Transverse colon (tissue), 4 donors: ENCODE measurements at regions not wholly inside any gene's neighbourhood (a gene's known extent, or its start where the extent isn't known, plus 50 kb on each side); places are given as distances from the start of the nearest gene placed in this dataset.

ENCODE experiments used
- DNase-seq: peaks from one replicate; pipeline ENCODE4 v3.0.0-alpha.2; 2019
- H3K27ac ChIP-seq, 4 donors: fragments of 200-600 bp; sonication (generic); 2 replicates each; pipeline ENCODE4 v1.5.1; 2016 to 2018; ENCODE audit warnings: inconsistent platforms in 4 of 4
- H3K27me3 ChIP-seq: fragments of 200-600 bp; sonication (generic); 2 replicates; pipeline ENCODE4 v1.5.1; 2017; ENCODE audit warnings: inconsistent platforms
- H3K36me3 ChIP-seq, 4 donors: fragments of 200-600 bp; sonication (generic); 2 replicates each; pipeline ENCODE4 v1.5.1; 2017 to 2019; ENCODE audit warnings: inconsistent platforms in 4 of 4
- H3K4me1 ChIP-seq, 4 donors: fragments of 200-600 bp; sonication (generic); 2 replicates each; pipeline ENCODE4 v1.5.1; 2017 to 2020; ENCODE audit warnings: inconsistent platforms in 4 of 4
- H3K4me3 ChIP-seq, 4 donors: fragments of 200-600 bp; sonication (generic); 1 replicate in 1 of 4; 2 replicates in 3 of 4; pipeline versions ENCODE4 v1.5.1 to v1.6.1; 2017 to 2019; ENCODE audit warnings: inconsistent platforms in 4 of 4
- H3K9me3 ChIP-seq, 2 donors: fragments of 200-600 bp; sonication (generic); 2 replicates each; pipeline ENCODE4 v1.5.1; 2017 to 2019; ENCODE audit warnings: inconsistent platforms in 2 of 2
- CTCF ChIP-seq, 5 experiments: fragments of 200-600 bp in 3 of 5; fragments of 450-650 bp in 2 of 5; sonication (generic) in 3 of 5; IDR thresholded peaks; 1 replicate in 2 of 5; 2 replicates in 3 of 5; pipeline ENCODE4 v1.5.1; 2016 to 2017; ENCODE audit warnings: antibody characterized with exemption in 5 of 5, inconsistent platforms in 3 of 5, mild to moderate bottlenecking in 2 of 5, moderate library complexity in 1 of 5
- EP300 ChIP-seq: sonication (generic); formaldehyde crosslinking; IDR thresholded peaks from one replicate; pipeline ENCODE4 v1.6.1; 2017; ENCODE audit warnings: antibody characterized with exemption, low read depth
- POLR2A ChIP-seq: fragments of 450-650 bp; IDR thresholded peaks from one replicate; pipeline ENCODE4 v1.6.1; 2016; ENCODE audit warnings: antibody characterized with exemption, mild to moderate bottlenecking, moderate library complexity
- POLR2AphosphoS5 ChIP-seq, 3 donors: sonication (generic); formaldehyde crosslinking; IDR thresholded peaks; one replicate each; pipeline ENCODE4 v1.6.1; 2016; ENCODE audit warnings: antibody characterized with exemption in 3 of 3
- WGBS, 2 donors: methylation state at CpG; one replicate each; pipeline ENCODE4 v1.1.5; 2018; ENCODE audit warnings: low coverage in 1 of 2; 5-methylcytosine and 5-hydroxymethylcytosine counted together
- in situ Hi-C, 4 donors: fragments of 200-750 bp; cut with MboI; loops; one replicate each; pipeline versions ENCODE4 v1.15.0 to v1.15.1; 2017; ENCODE audit warnings: low sequenced_read_pairs in 3 of 4, low pct_ligation_motif_present in 1 of 4, low pct_unique_long_range_greater_than_20kb in 1 of 4
- intact Hi-C: fragments of 100-400 bp; cut with DNase I; formaldehyde crosslinking; loops from one replicate; pipeline ENCODE4 v1.15.1; 2023; ENCODE audit warnings: low total_unique reads

- peak overlapping the region; percentile 11 to 61 (median 43) for H3K27ac ChIP-seq
- no peak for TF ChIP-seq POLR2A
- no peak for TF ChIP-seq EP300
- peak; percentile 74 to 85 (median 79) for TF ChIP-seq CTCF (IDR thresholded peaks at IDR 0.05)
- intact Hi-C loops: no loop called here
Measured at GRCh38 chr3:178385280-178385952, 150.8 kb upstream of the KCNMB2 start.

GRCh38 chr3:178386401-178386800, 149.8 kb upstream of the KCNMB2 start:
- DNase-seq: no peak
- Histone ChIP-seq H3K9me3 (no peaks in the 10 kb centered on the region), H3K4me3 (no peak overlapping the region), H3K27me3 (no peaks in the 10 kb centered on the region), H3K27ac (no peak overlapping the region), H3K36me3 (no peaks in the 10 kb centered on the region), H3K4me1 (peaks cover 0 to 19% (median 8%) of the 10 kb centered on the region in 4 donors)
- intact Hi-C loops (no loop called here), in situ Hi-C loops (no loop called here)
- TF ChIP-seq EP300: no peak
- no peak for TF ChIP-seq POLR2A
- WGBS, 2 donors: 69 to 73% methylated on average over 2 to 5 of the region's 5 CpGs

More at GRCh38 chr3:178385280-178385952, 150.8 kb upstream of the KCNMB2 start:
- Histone ChIP-seq H3K27me3 (no peaks in the 10 kb centered on the region), H3K4me1 (peaks cover 0 to 19% (median 8%) of the 10 kb centered on the region in 4 donors), H3K9me3 (no peaks in the 10 kb centered on the region), H3K4me3 (no peak overlapping the region), H3K36me3 (no peaks in the 10 kb centered on the region)
- in situ Hi-C loops: no loop called here
- no peak for DNase-seq
- 50 to 57% methylated on average over 5 of the region's 5 CpGs for WGBS, 2 donors

- H3K36me3 ChIP-seq: no peaks in the 10 kb centered on the region
- TF ChIP-seq CTCF (IDR thresholded peaks at IDR 0.05) (no peak), EP300 (no peak), POLR2A (no peak), POLR2AphosphoS5 (IDR thresholded peaks at IDR 0.05) (no peak)
- intact Hi-C loops: no loop called here
- no peaks in the 10 kb centered on the region for H3K9me3 ChIP-seq
- H3K4me1 ChIP-seq: peaks cover 0 to 15% (median 6%) of the 10 kb centered on the region in 4 donors
- H3K4me3 ChIP-seq: no peak overlapping the region
- in situ Hi-C loops: no loop called here
- no peak overlapping the region for H3K27ac ChIP-seq
- DNase-seq: no peak
- WGBS, 2 donors: 57 to 75% methylated on average over 1 of the region's 1 CpG
- no peaks in the 10 kb centered on the region for H3K27me3 ChIP-seq
Measured at GRCh38 chr3:178386880-178387279, 149.4 kb upstream of the KCNMB2 start.

- WGBS, 2 donors: 80 to 84% methylated on average over 2 of the region's 2 CpGs
- no peaks in the 10 kb centered on the region for H3K9me3 ChIP-seq
- TF ChIP-seq POLR2A (no peak), POLR2AphosphoS5 (IDR thresholded peaks at IDR 0.05) (no peak), CTCF (IDR thresholded peaks at IDR 0.05) (no peak)
- in situ Hi-C loops (no loop called here), intact Hi-C loops (no loop called here)
- no peak overlapping the region for H3K4me3 ChIP-seq
- H3K36me3 ChIP-seq: no peaks in the 10 kb centered on the region
- H3K4me1 ChIP-seq: peaks cover 0 to 9% (median 5%) of the 10 kb centered on the region in 4 donors
- no peak overlapping the region for H3K27ac ChIP-seq
- DNase-seq: no peak
- H3K27me3 ChIP-seq: no peaks in the 10 kb centered on the region
Measured at GRCh38 chr3:178388473-178388872, 147.8 kb upstream of the KCNMB2 start.

GRCh38 chr3:178389258-178389657, 147.0 kb upstream of the KCNMB2 start:
- intact Hi-C loops: no loop called here
- no peak overlapping the region for H3K27ac ChIP-seq
- no peaks in the 10 kb centered on the region for H3K27me3 ChIP-seq
- H3K4me3 ChIP-seq: no peak overlapping the region
- H3K9me3 ChIP-seq: no peaks in the 10 kb centered on the region
- 14 to 34% methylated on average over 1 of the region's 1 CpG for WGBS, 2 donors
- in situ Hi-C loops: no loop called here
- no peaks in the 10 kb centered on the region for H3K36me3 ChIP-seq
- TF ChIP-seq CTCF (IDR thresholded peaks at IDR 0.05): no peak
- no peak for TF ChIP-seq EP300
- TF ChIP-seq POLR2AphosphoS5 (IDR thresholded peaks at IDR 0.05): no peak
- no peak for TF ChIP-seq POLR2A
- no peak for DNase-seq
- H3K4me1 ChIP-seq: peaks cover 0 to 9% (median 5%) of the 10 kb centered on the region in 4 donors
